Stimulated activated naive CD8-positive, alpha-beta T cell treated with anti-CD3 and anti-CD28 coated beads, Interleukin-15, Interleukin-2, amounts not matched to agents 100 ng/mL and 50 ng/mL, for 24 hours (primary cell): ENCODE measurements at regions not wholly inside any gene's neighbourhood (a gene's known extent, or its start where the extent isn't known, plus 50 kb on each side); places are given as distances from the start of the nearest gene placed in this dataset.
"Not testable (repeated sequence)": the region's sequence is repeated elsewhere in the genome, so short reads cannot be mapped to it uniquely, and the experiment has no call there.

Source experiments
- H3K27ac Mint-ChIP-seq: one replicate; pipeline ENCODE4 v1.8.0; 2021; ENCODE audit warnings: mild to moderate bottlenecking, mixed read lengths
- H3K27me3 Mint-ChIP-seq: one replicate; pipeline ENCODE4 v1.8.0; 2021; ENCODE audit warnings: mixed read lengths
- H3K36me3 Mint-ChIP-seq: one replicate; pipeline ENCODE4 v1.8.0; 2021; ENCODE audit warnings: low read depth, mixed read lengths
- H3K4me1 Mint-ChIP-seq: one replicate; pipeline ENCODE4 v1.8.0; 2021; ENCODE audit warnings: low read depth, mixed read lengths
- H3K4me3 Mint-ChIP-seq: one replicate; pipeline ENCODE4 v1.8.0; 2021; ENCODE audit warnings: mild to moderate bottlenecking, mixed read lengths
- H3K9me3 Mint-ChIP-seq: one replicate; pipeline ENCODE4 v1.8.0; 2021; ENCODE audit warnings: mixed read lengths

- H3K4me1 Mint-ChIP-seq, H3K27me3 Mint-ChIP-seq, H3K27ac Mint-ChIP-seq, H3K36me3 Mint-ChIP-seq, H3K4me3 Mint-ChIP-seq, H3K9me3 Mint-ChIP-seq: not testable (repeated sequence)
These were observed 99.1 kb downstream of the TMEM121 start for GRCh38 chr14:105625448-105625847.

GRCh38 chr14:105626111-105626510 is 99.7 kb downstream of the TMEM121 start:
- H3K36me3 Mint-ChIP-seq, H3K27ac Mint-ChIP-seq, H3K9me3 Mint-ChIP-seq, H3K4me1 Mint-ChIP-seq, H3K4me3 Mint-ChIP-seq, H3K27me3 Mint-ChIP-seq: not testable (repeated sequence)

- H3K36me3 Mint-ChIP-seq, H3K4me1 Mint-ChIP-seq, H3K4me3 Mint-ChIP-seq, H3K27ac Mint-ChIP-seq, H3K9me3 Mint-ChIP-seq, H3K27me3 Mint-ChIP-seq: not testable (repeated sequence)
These were observed 100.3 kb downstream of the TMEM121 start for GRCh38 chr14:105626651-105627050.

- not testable (repeated sequence) for H3K9me3 Mint-ChIP-seq, H3K4me1 Mint-ChIP-seq, H3K36me3 Mint-ChIP-seq, H3K27ac Mint-ChIP-seq, H3K4me3 Mint-ChIP-seq, H3K27me3 Mint-ChIP-seq
These were observed 100.9 kb downstream of the TMEM121 start for GRCh38 chr14:105627287-105627686.

GRCh38 chr14:105627701-105628100 is 101.3 kb downstream of the TMEM121 start:
- no peaks in the 10 kb centered on the region for H3K9me3 Mint-ChIP-seq
- no peaks in the 10 kb centered on the region for H3K36me3 Mint-ChIP-seq
- no peak overlapping the region for H3K27ac Mint-ChIP-seq
- no peaks in the 10 kb centered on the region for H3K27me3 Mint-ChIP-seq
- no peaks in the 10 kb centered on the region for H3K4me1 Mint-ChIP-seq
- H3K4me3 Mint-ChIP-seq: no peak overlapping the region

- not testable (repeated sequence) for H3K27ac Mint-ChIP-seq, H3K36me3 Mint-ChIP-seq, H3K4me3 Mint-ChIP-seq, H3K4me1 Mint-ChIP-seq, H3K9me3 Mint-ChIP-seq, H3K27me3 Mint-ChIP-seq
These were observed 101.7 kb downstream of the TMEM121 start for GRCh38 chr14:105628126-105628525.

- not testable (repeated sequence) for H3K36me3 Mint-ChIP-seq, H3K4me3 Mint-ChIP-seq, H3K27ac Mint-ChIP-seq, H3K4me1 Mint-ChIP-seq, H3K9me3 Mint-ChIP-seq, H3K27me3 Mint-ChIP-seq
These were observed 102.2 kb downstream of the TMEM121 start for GRCh38 chr14:105628531-105629067.

- not testable (repeated sequence) for H3K36me3 Mint-ChIP-seq, H3K9me3 Mint-ChIP-seq, H3K27ac Mint-ChIP-seq, H3K4me1 Mint-ChIP-seq, H3K27me3 Mint-ChIP-seq, H3K4me3 Mint-ChIP-seq
These were observed 102.9 kb downstream of the TMEM121 start for GRCh38 chr14:105629091-105629885.

- Mint-ChIP-seq H3K36me3 (no peaks in the 10 kb centered on the region), H3K4me1 (peaks cover 3% of the 10 kb centered on the region), H3K4me3 (no peak overlapping the region), H3K27ac (no peak overlapping the region), H3K9me3 (no peaks in the 10 kb centered on the region), H3K27me3 (no peaks in the 10 kb centered on the region)
These were observed 103.5 kb downstream of the TMEM121 start for GRCh38 chr14:105629886-105630215.

GRCh38 chr14:105630293-105630934 is 104.0 kb downstream of the TMEM121 start:
- not testable (repeated sequence) for H3K36me3 Mint-ChIP-seq, H3K4me3 Mint-ChIP-seq, H3K9me3 Mint-ChIP-seq, H3K27me3 Mint-ChIP-seq, H3K27ac Mint-ChIP-seq, H3K4me1 Mint-ChIP-seq

GRCh38 chr14:105630935-105631779 is 104.8 kb downstream of the TMEM121 start:
- H3K27ac Mint-ChIP-seq, H3K27me3 Mint-ChIP-seq, H3K9me3 Mint-ChIP-seq, H3K36me3 Mint-ChIP-seq, H3K4me3 Mint-ChIP-seq, H3K4me1 Mint-ChIP-seq: not testable (repeated sequence)

GRCh38 chr14:105632010-105632409 is 105.6 kb downstream of the TMEM121 start:
- Mint-ChIP-seq H3K27ac (no peak overlapping the region), H3K27me3 (no peaks in the 10 kb centered on the region), H3K4me1 (peaks cover 8% of the 10 kb centered on the region), H3K36me3 (no peaks in the 10 kb centered on the region), H3K9me3 (no peaks in the 10 kb centered on the region), H3K4me3 (no peak overlapping the region)

- not testable (repeated sequence) for H3K27me3 Mint-ChIP-seq
These were observed 107.2 kb downstream of the TMEM121 start for GRCh38 chr14:105633596-105633995.

GRCh38 chr14:105635560-105635959 is 109.2 kb downstream of the TMEM121 start:
- peaks cover 9% of the 10 kb centered on the region for H3K4me1 Mint-ChIP-seq
- no peak overlapping the region for H3K27ac Mint-ChIP-seq
- no peaks in the 10 kb centered on the region for H3K9me3 Mint-ChIP-seq
- H3K36me3 Mint-ChIP-seq: no peaks in the 10 kb centered on the region
- H3K27me3 Mint-ChIP-seq: no peaks in the 10 kb centered on the region
- H3K4me3 Mint-ChIP-seq: no peak overlapping the region

More at GRCh38 chr14:105633596-105633995, 107.2 kb downstream of the TMEM121 start:
- not testable (repeated sequence) for H3K9me3 Mint-ChIP-seq, H3K27ac Mint-ChIP-seq, H3K4me3 Mint-ChIP-seq, H3K4me1 Mint-ChIP-seq, H3K36me3 Mint-ChIP-seq

GRCh38 chr14:105636021-105636420 is 109.6 kb downstream of the TMEM121 start:
- H3K9me3 Mint-ChIP-seq, H3K27me3 Mint-ChIP-seq, H3K36me3 Mint-ChIP-seq, H3K4me3 Mint-ChIP-seq, H3K27ac Mint-ChIP-seq, H3K4me1 Mint-ChIP-seq: not testable (repeated sequence)
